NCI-H748 (cell line): ENCODE measurements at regions not wholly inside any gene's neighbourhood (a gene's known extent, or its start where the extent isn't known, plus 50 kb on each side); places are given as distances from the start of the nearest gene placed in this dataset.
"Not testable (repeated sequence)": the region's sequence is repeated elsewhere in the genome, so short reads cannot be mapped to it uniquely, and the experiment has no call there.

Experiments used
- DNase-seq: peaks from one replicate; lab custom pipeline; 2025; ENCODE audit not compliant: unreplicated experiment; lab: John Stamatoyannopoulos, UW

GRCh38 chr5:103389357-103389756 is 130.8 kb downstream of the MACIR start:
- no peak for DNase-seq

- no peak for DNase-seq
These were observed 127.2 kb downstream of the MACIR start for GRCh38 chr5:103385722-103386121.

DNA sequence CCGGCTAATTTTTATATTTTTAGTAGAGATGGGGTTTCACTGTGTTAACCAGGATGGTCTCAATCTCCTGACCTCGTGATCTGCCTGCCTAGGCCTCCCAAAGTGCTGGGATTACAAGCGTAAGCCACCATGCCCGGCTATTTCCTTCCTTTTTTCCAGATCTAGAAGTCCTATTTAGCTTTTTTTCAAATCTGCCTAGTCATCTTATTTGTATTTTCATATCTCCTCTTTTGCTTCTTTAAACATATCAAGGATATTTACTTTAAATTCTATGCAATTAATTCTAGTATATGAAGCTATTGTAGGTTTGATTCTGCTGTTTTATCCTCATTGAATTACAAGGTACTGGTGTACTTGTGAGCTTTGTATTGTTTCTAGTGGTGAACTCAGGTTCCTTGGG is 119.1 kb downstream of the MACIR start:
- not testable (repeated sequence) for DNase-seq

DNA sequence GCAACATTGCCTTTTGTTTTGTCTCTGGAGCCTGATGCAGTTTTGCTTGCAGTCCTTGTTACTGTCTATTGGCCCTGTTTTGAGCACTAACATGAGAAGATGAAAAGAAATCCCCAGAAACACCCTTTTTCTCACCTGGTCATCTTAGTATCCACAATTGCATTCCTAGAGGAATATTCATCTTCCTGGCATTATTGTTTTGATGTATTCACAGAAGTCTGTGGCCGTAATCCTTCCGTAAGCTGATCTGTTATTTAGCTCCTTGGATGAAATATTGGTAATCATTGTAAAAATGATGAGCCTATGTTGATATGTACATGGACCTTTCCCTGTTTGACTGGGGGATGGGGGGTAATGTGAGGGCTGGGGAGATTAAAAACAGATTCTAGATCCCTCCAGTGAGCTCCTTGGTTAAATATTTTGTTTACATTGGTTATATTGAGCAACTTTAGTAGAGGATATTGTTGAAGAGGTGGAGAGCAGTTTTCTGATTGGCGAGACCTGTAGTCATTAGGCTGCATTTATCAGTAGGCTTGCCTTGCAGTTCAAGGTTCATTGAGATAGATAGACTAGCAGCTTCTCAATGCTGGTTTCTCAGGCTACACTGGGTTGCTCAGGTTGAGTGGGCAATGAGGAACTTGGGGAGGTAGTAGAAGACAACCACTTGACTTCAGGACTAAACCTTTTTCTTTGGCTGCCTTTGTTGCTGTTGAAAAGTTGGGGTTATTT is 117.5 kb downstream of the MACIR start:
- DNase-seq: no peak

GRCh38 chr5:103375350-103375749 is 116.8 kb downstream of the MACIR start:
- peak; percentile 35 for DNase-seq

DNA sequence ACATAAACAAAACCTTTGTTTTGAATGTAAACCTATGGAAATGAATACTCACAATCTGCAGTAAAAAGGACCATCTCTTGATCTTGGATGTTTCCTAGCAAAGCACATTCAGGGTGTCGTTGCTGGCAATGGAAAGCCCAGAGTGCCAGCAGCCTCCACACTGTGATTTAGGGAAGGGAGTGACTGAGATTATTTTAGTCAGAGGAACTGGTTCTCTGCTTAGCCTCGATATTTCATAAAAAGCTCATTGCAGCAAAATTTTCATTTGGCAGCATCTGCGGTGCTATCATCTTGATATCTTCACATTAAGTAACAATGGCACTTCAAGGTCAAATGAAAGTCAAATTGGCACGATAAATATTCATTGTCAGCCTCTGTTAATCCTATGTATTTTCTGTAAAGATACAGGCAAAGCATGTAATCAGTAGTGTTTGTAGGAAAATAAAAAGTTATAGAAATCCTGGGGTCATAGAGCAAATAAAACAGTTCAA is 116.0 kb downstream of the MACIR start:
- DNase-seq: no peak

DNA sequence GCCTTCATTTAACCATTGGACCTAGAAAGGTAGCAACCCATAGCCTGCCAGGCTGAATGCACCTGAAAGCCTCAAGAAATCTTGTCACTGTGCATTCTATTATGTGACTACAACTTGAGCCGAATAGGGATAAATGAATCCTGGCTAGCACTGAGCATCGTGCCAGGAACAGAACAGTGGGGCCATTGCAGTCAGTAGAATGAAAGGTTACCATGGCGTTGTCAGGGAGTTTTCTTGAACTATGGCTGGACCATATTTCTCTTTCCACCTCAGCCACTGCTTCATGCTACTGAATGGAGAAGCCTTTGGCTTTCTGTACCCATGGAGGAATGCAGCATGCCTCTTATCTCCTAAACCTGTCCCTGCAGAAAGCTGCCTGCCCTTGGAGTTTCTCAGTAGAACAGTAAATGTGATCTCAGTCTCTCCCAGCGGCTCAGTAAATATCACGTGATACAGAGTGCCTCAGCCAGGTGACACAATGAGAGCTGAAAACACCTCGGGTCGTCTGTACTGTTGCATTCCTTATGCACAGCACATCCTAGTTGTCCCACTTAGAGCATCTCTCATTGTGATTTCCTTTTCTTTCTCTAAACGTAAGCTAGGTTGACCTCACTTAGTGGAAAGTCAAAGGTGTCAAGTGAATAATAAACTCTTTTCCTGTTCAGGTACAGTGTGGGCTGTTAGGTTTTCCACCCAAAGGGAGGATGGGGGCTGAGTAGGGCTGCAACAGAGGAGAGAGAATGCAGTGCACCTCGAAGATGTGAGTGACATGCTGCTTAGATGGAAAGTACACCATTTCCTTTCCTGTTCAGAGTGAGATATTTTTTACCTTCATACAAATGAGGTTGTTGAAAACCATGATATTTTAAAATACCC is 115.3 kb downstream of the MACIR start:
- DNase-seq: peak; percentile 69

- DNase-seq: no peak
These were observed 112.6 kb downstream of the MACIR start for GRCh38 chr5:103371046-103371607.

DNA sequence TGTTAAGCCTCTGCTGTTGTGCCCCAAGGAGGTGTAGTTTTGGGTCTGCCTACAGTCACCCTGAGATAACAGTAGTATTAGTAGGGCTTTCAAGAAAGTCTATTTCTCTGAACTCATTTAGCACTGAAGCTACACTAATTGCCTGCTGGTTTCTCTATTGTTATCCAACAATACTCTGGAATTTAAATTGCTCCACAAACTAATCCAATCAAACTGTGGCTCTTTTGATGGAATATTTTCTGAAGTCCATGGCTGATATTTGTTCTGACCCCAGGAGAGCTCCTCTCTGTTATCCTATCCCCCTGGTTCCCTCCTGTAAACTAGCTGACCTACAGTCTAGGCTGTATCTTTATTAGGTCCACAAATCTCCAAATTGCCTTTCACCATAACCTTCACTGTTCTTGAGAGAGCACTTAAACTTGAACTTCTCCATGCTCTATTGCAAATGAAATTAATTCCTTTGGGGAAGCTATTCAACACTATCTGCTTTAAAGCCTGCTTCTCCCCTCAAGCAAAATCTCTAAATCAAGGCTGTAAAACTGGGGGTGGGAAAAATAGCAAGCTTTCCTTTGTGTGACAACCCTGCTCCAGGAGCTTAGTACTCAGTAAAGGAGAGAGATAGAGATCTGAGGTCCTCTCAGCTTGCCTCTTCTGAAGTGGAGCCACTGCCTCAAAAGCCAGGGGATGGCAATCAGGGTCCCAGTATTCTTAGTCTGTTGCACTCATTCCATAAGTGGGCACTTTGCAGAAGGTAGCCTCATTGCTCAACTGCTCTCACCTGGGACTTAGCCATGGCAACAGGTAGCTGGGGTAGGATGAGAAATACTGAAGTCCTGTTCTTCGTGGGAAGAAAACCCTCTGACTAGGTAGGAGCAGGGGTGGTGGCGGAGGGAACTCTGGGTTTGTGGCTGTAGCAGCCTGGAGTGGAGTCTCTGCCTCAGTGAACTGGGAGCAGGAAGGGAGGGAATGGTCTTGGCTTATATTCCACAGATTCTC is 110.9 kb downstream of the MACIR start:
- DNase-seq: no peak

DNA sequence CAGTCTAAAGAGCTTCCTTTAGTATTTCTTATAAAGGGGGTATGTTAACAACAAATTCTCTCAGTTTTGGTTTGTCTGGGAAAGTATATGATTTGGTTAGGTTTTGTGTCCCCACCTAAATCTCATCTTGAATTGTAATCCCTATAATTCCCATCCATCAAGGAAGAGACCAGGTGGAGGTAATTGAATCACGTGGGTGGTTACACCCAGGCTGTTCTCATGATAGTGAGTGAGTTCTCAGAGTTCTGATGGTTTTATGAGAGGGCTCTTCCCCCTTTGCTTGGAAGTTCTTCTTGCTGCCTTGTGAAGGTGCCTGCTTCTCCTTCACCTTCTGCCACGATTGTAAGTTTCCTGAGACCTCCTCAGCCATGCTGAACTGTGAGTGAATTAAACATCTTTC is 109.1 kb downstream of the MACIR start:
- DNase-seq: no peak

GRCh38 chr5:103366918-103367549 is 108.5 kb downstream of the MACIR start:
- no peak for DNase-seq

GRCh38 chr5:103364074-103364473 is 105.5 kb downstream of the MACIR start:
- no peak for DNase-seq

DNA sequence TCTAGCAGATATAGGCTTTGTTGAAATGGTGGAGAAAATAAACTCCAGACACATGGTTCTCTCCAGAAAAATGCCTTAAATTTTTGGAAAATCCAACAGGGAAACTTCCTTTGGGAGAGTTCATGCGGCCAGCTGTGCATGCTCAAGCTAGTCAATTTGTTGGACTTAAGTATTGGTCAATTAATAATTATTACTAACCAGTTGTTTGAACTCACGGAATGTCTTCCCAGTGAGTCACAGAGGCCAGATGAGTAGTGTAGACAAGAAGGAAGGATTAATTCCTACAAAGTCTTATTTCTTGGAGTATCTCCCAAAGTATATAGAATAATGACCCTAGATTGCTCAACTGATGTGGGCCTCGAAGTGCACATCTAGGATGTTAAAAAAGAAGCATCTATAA is 103.6 kb downstream of the MACIR start:
- no peak for DNase-seq

DNA sequence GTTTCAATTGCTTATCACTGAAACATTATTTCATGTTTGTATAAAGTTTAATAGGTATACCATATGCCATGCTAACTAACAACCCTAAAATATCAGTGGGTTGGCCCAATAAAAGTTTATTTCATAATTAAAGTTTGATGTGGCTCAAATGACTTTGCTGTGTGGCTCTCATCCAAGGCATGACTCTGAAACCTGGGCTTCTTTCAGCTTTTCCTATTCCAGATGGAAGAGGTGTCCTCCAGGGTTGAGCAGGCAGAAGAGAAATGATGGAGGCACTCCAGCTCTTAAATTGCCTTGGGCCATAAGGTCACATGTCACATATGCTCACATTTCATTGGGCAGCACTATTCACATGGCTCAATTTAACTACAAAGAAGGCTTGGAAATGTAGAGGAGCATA is 101.9 kb downstream of the MACIR start:
- DNase-seq: no peak

GRCh38 chr5:103358305-103358995 is 99.9 kb downstream of the MACIR start:
- peak; percentile 16 for DNase-seq

DNA sequence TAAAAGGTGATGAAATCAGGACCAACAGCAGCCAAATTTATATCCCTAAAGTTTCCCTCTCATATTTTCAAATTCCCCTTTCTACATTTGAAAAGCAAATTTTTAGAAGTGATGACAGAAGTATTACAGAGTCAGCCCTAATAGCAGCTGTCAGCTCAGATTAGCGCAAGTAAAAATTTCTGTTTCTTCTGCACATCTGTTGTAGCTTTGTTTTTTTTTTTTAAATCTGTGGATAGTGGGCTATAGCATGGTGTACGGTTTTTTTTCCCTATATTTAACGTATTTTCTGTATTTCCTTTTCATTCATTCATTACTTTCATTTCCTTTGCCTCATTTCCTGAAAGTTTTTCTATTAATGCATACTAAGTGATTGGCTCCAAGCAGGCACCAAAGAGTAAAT is 99.1 kb downstream of the MACIR start:
- no peak for DNase-seq

GRCh38 chr5:103356350-103357091 is 98.0 kb downstream of the MACIR start:
- no peak for DNase-seq

DNA sequence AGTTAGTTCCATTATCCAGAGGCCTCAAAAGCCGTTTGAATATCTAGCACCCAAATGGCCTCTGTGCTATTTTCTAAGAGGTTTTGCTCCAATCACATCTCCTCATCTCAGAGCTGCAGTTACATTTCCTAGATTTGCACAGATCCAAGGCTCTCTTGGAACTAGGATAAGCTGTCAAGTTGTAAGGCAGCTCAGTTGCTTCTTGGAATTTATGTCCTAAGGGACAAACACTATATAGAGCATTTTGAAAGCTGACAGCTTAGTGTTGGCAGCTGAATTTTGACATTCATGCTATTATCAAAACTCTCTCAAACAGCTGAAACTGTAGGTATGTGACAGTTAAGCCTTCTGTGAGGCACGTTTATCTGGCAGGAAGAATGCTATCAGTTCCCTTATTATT is 97.0 kb downstream of the MACIR start:
- DNase-seq: no peak

DNA sequence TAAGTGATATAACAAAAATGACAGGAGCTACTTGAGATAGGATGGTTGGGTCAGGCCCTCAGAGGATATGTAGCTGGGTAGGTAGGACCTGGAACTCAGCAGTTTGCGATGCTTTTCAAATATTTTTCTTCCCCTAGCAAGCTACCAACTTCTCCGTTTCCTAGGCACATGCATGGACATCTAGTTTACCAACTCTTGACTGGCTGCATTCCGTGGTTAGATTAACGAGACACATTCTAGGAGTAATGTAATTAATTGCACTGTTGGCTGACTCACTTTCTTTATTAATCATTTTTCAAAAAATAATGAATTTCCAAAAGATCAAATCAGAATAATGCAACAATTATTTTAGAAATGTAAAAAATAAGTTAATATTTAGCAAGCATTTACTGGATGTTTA is 95.9 kb downstream of the MACIR start:
- no peak for DNase-seq
